ENCODE measurements at regions not wholly inside any gene's neighbourhood (a gene's known extent, or its start where the extent isn't known, plus 50 kb on each side); places are given as distances from the start of the nearest gene placed in this dataset.

GRCh38 chr5:153318556-153318955 lies 171.9 kb upstream of the GRIA1 start:
- Histone ChIP-seq H3K9ac (ENCODE audit: insufficient read depth, low read length, poor library complexity, severe bottlenecking) (no peak overlapping the region), H3K27me3 (ENCODE audit: control insufficient read depth in 2 of 2, insufficient read depth in 2 of 2, low read length in 2 of 2) (no peaks in the 10 kb centered on the region), H3K79me2 (ENCODE audit: insufficient read depth, low read length) (no peaks in the 10 kb centered on the region), H3K36me3 (replicated peaks in 1 of 2; ENCODE audit: control insufficient read depth in 1 of 2, insufficient read depth in 2 of 2, low read length in 2 of 2) (no peaks in the 10 kb centered on the region), H3K27ac (ENCODE audit: low read depth in 1 of 2, low read length in 2 of 2) (no peak overlapping the region), H3K4me1 (ENCODE audit: control insufficient read depth in 1 of 2, insufficient read depth in 2 of 2, low read length in 2 of 2) (no peaks in the 10 kb centered on the region), H3K4me3 (replicated peaks in 1 of 3; ENCODE audit: low read depth in 2 of 3, low read length in 3 of 3) (no peak overlapping the region), H3K4me2 (replicated peaks; ENCODE audit: extremely low read depth, low read length, poor library complexity, severe bottlenecking) (no peak overlapping the region), H2AFZ (ENCODE audit: insufficient read depth, low read depth, low read length, poor library complexity, severe bottlenecking) (no peak overlapping the region), H3K9me3 (replicated peaks in 1 of 2; ENCODE audit: control insufficient read depth in 1 of 2, insufficient read depth in 1 of 2, low read length in 2 of 2) (peaks cover 0 to 3% of the 10 kb centered on the region in 2 donors), H4K20me1 (ENCODE audit: insufficient read depth, low read length) (no peaks in the 10 kb centered on the region)
- no peaks in the 10 kb centered on the region for H3K27me3 Mint-ChIP-seq (ENCODE audit: low read depth in 3 of 3)
- intact Hi-C loops (cut with micrococcal nuclease), result no loop called here
- H3K36me3 Mint-ChIP-seq, result no peaks in the 10 kb centered on the region
- H3K9me3 Mint-ChIP-seq, result peaks cover 0 to 7% (median 2%) of the 10 kb centered on the region in 7 donors
- TF ChIP-seq CTCF (IDR thresholded peaks at IDR 0.05), result no peak
- no peak overlapping the region for H3K27ac Mint-ChIP-seq
- no peaks in the 10 kb centered on the region for H3K4me1 Mint-ChIP-seq
- WGBS (ENCODE audit: insufficient coverage), result no CpG with 5 or more reads among the region's 4 CpGs
- H3K4me3 Mint-ChIP-seq, result no peak overlapping the region
- no peak for DNase-seq

DNA sequence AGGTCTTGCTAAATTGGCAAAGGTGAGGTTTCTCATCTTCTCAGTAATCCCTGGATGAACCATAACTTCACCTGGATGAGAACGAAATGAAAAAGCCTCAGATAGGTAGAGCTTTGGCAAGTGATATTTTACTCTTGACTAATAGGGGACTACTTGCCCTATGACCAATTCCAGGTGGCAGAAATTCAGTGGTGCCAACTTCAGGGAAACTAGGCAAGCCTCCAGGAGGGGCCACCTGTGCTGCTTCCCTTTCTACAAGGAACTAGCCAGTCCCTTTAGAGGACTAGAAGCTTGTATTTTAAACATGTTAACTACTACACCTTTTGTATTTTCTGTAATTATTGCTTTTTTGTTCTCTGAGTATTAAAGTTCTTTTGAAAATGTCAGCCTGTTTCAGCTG lies 169.0 kb upstream of the GRIA1 start:
- Histone ChIP-seq H3K27ac (ENCODE audit: low read depth in 1 of 2, low read length in 2 of 2) (no peak overlapping the region), H3K4me3 (replicated peaks in 1 of 3; ENCODE audit: low read depth in 2 of 3, low read length in 3 of 3) (no peak overlapping the region), H2AFZ (ENCODE audit: insufficient read depth, low read depth, low read length, poor library complexity, severe bottlenecking) (no peak overlapping the region), H3K9me3 (replicated peaks in 1 of 2; ENCODE audit: control insufficient read depth in 1 of 2, insufficient read depth in 1 of 2, low read length in 2 of 2) (peaks cover 0 to 11% of the 10 kb centered on the region in 2 donors), H4K20me1 (ENCODE audit: insufficient read depth, low read length) (no peaks in the 10 kb centered on the region), H3K4me2 (replicated peaks; ENCODE audit: extremely low read depth, low read length, poor library complexity, severe bottlenecking) (no peak overlapping the region), H3K9ac (ENCODE audit: insufficient read depth, low read length, poor library complexity, severe bottlenecking) (no peak overlapping the region), H3K27me3 (ENCODE audit: control insufficient read depth in 2 of 2, insufficient read depth in 2 of 2, low read length in 2 of 2) (no peaks in the 10 kb centered on the region), H3K36me3 (replicated peaks in 1 of 2; ENCODE audit: control insufficient read depth in 1 of 2, insufficient read depth in 2 of 2, low read length in 2 of 2) (no peaks in the 10 kb centered on the region), H3K4me1 (ENCODE audit: control insufficient read depth in 1 of 2, insufficient read depth in 2 of 2, low read length in 2 of 2) (no peaks in the 10 kb centered on the region), H3K79me2 (ENCODE audit: insufficient read depth, low read length) (no peaks in the 10 kb centered on the region)
- Mint-ChIP-seq H3K4me1 (no peaks in the 10 kb centered on the region), H3K27ac (no peak overlapping the region), H3K27me3 (ENCODE audit: low read depth in 3 of 3) (peaks cover 0 to 1% (median 0%) of the 10 kb centered on the region in 3 donors), H3K4me3 (no peak overlapping the region), H3K36me3 (no peaks in the 10 kb centered on the region), H3K9me3 (peaks cover 5 to 15% (median 7%) of the 10 kb centered on the region in 7 donors)
- no CpG with 5 or more reads among the region's 1 CpG for WGBS (ENCODE audit: insufficient coverage)
- DNase-seq, result no peak
- TF ChIP-seq CTCF (IDR thresholded peaks at IDR 0.05), result no peak
- intact Hi-C loops (cut with micrococcal nuclease), result no loop called here
